Esophagus mucosa (tissue), 1 donor: ENCODE measurements at regions not wholly inside any gene's neighbourhood (a gene's known extent, or its start where the extent isn't known, plus 50 kb on each side); places are given as distances from the start of the nearest gene placed in this dataset.

Experiments used
- ATAC-seq: fragments of 200-7000 bp; cut with Tn5 transposase; one replicate; pipeline ENCODE4 v1.9.1; 2020
- donor health status: DM: yes; HTN: yes; CAD: no.

- no peak for ATAC-seq
Measured at GRCh38 chr18:67379981-67380380, 136.5 kb downstream of the DSEL start.

GRCh38 chr18:67376372-67376771 is 140.1 kb downstream of the DSEL start:
- no peak for ATAC-seq

- no peak for ATAC-seq
Measured at GRCh38 chr18:67373636-67374035, 142.9 kb downstream of the DSEL start.

GRCh38 chr18:67367540-67367939 is 149.0 kb downstream of the DSEL start:
- ATAC-seq = no peak

GRCh38 chr18:67363694-67364093 is 152.8 kb downstream of the DSEL start:
- ATAC-seq = no peak

- no peak for ATAC-seq
Measured at GRCh38 chr18:67362906-67363305, 153.6 kb downstream of the DSEL start.

GRCh38 chr18:67359873-67360838 is 156.4 kb downstream of the DSEL start:
- ATAC-seq = peak; percentile 96

GRCh38 chr18:67358947-67359346 is 157.6 kb downstream of the DSEL start:
- no peak for ATAC-seq

- ATAC-seq = no peak
Measured at GRCh38 chr18:67354692-67355091, 161.8 kb downstream of the DSEL start.

GRCh38 chr18:67354091-67354490 is 162.4 kb downstream of the DSEL start:
- no peak for ATAC-seq

GRCh38 chr18:67347438-67347837 is 169.1 kb downstream of the DSEL start:
- ATAC-seq = no peak

- ATAC-seq = no peak
Measured at GRCh38 chr18:67342159-67342558, 174.4 kb downstream of the DSEL start.

- ATAC-seq = no peak
Measured at GRCh38 chr18:67337696-67338095, 178.8 kb downstream of the DSEL start.

- ATAC-seq = no peak
Measured at GRCh38 chr18:67331857-67332256, 184.7 kb downstream of the DSEL start.

GRCh38 chr18:67319109-67319508 is 197.4 kb downstream of the DSEL start:
- no peak for ATAC-seq

- ATAC-seq = no peak
Measured at GRCh38 chr18:67318651-67319050, 197.9 kb downstream of the DSEL start.

- no peak for ATAC-seq
Measured at GRCh38 chr18:67310826-67311225, 205.7 kb downstream of the DSEL start.

- ATAC-seq = no peak
Measured at GRCh38 chr18:67308819-67309218, 207.7 kb downstream of the DSEL start.

- no peak for ATAC-seq
Measured at GRCh38 chr18:67305466-67305865, 211.1 kb downstream of the DSEL start.

- no peak for ATAC-seq
Measured at GRCh38 chr18:67302043-67302442, 214.5 kb downstream of the DSEL start.

- ATAC-seq = no peak
Measured at GRCh38 chr18:67301592-67301991, 214.9 kb downstream of the DSEL start.

GRCh38 chr18:67300498-67300897 is 216.0 kb downstream of the DSEL start:
- ATAC-seq = no peak

- no peak for ATAC-seq
Measured at GRCh38 chr18:67292814-67293213, 223.7 kb downstream of the DSEL start.

GRCh38 chr18:67290421-67290820 is 226.1 kb downstream of the DSEL start:
- ATAC-seq = no peak

GRCh38 chr18:67285583-67285982 is 230.9 kb downstream of the DSEL start:
- ATAC-seq = no peak
